ENCODE measurements at regions not wholly inside any gene's neighbourhood (a gene's known extent, or its start where the extent isn't known, plus 50 kb on each side); places are given as distances from the start of the nearest gene placed in this dataset.

DNA sequence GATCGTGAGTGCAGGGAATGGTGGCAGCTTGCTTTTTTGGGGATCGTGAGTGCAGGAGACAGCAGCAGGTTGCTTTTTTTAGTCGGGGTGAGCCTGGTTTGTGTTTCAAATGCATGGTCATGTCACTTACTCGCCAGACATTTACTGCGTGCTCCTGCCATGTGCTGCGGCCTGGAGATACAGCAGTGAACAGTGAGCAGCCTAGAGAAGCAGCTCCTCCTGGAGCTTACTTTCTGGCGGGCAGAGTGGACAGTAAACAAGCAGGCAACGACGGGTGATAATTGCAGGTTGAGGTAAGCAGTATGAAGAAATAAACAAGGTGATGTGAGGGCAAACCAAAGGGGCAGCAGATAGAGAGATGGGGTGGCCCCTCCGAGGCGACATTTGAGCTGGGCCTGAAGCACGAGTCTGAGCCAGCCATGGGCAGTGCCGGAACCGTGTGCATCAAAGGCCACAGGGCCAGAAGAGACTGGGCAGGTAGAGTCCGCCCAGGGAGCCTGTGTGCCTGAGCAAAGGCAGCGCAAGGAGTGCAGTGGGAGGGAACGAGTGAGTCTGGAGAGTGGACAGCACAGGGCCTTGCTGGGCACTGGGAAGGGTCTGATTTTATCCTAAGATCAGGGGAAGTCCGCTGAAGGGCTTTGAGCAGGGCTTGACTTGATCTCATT lies 57.3 kb upstream of the RASA2 start:
- no peaks in the 10 kb centered on the region for H4K20me1 ChIP-seq (replicated peaks; ENCODE audit: control insufficient read depth, extremely low read depth, insufficient read depth, low read length)
- ChIA-PET CTCF (interaction anchor here (0.6 to 1.0 kb wide), 4 partner anchors 9 to 118 kb away, joined by 3 read pairs; no protein-coding TSS in a partner anchor), POLR2A (no interaction called here)
- no peak overlapping the region for H3K27ac ChIP-seq (ENCODE audit: insufficient read depth, low read depth, low read length)
- H3K9me1 ChIP-seq (replicated peaks; ENCODE audit: control insufficient read depth, extremely low read depth, insufficient read depth, low read length), result no peaks in the 10 kb centered on the region
- peaks cover 10 to 18% of the 10 kb centered on the region in 2 experiments for H3K36me3 ChIP-seq (ENCODE audit: control insufficient read depth in 2 of 2, extremely low read depth in 1 of 2, insufficient read depth in 2 of 2, low read length in 2 of 2)
- DNase-seq (ENCODE audit: low read depth, low spot score) (no peak), FAIRE-seq (no peak)
- H3K4me1 ChIP-seq (ENCODE audit: control insufficient read depth, extremely low read depth, insufficient read depth, low read length), result peaks cover 16% of the 10 kb centered on the region
- no peak for TF ChIP-seq EZH2 (IDR thresholded peaks at IDR 0.05; ENCODE audit: borderline replicate concordance, low read depth, low read length, severe bottlenecking)
- no peak for TF ChIP-seq JUN (IDR thresholded peaks at IDR 0.05; ENCODE audit: borderline replicate concordance, insufficient read depth, insufficient read length, low read depth)
- TF ChIP-seq, protein P1, sequence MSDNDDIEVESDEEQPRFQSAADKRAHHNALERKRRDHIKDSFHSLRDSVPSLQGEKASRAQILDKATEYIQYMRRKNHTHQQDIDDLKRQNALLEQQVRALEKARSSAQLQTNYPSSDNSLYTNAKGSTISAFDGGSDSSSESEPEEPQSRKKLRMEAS (IDR thresholded peaks at IDR 0.05; ENCODE audit: insufficient read depth, insufficient read length), result no peak
- no peak for TF ChIP-seq FOS (IDR thresholded peaks at IDR 0.05; ENCODE audit: borderline replicate concordance, insufficient read depth, low read length)
- no peak for TF ChIP-seq GATA2 (IDR thresholded peaks at IDR 0.05; ENCODE audit: insufficient read depth, insufficient read length, low read depth, low read length)
- dilution Hi-C loops (cut with MboI; ENCODE audit: extremely low pct_ligation_motif_present, low sequenced_read_pairs), result no loop called here
- intact Hi-C loops (cut with micrococcal nuclease), result no loop called here
- H3K4me2 ChIP-seq (ENCODE audit: insufficient read depth, low read length), result no peak overlapping the region
- no peaks in the 10 kb centered on the region for H3K27me3 ChIP-seq (ENCODE audit: control insufficient read depth in 2 of 2, insufficient read depth in 2 of 2, low read length in 2 of 2)
- no peaks in the 10 kb centered on the region for H3K9me3 ChIP-seq (replicated peaks; ENCODE audit: control insufficient read depth, insufficient read depth, low read length)
- no peak overlapping the region for H3K4me3 ChIP-seq (replicated peaks in 1 of 3; ENCODE audit: insufficient read depth in 1 of 3, low read depth in 1 of 3, low read length in 3 of 3)
- no peak overlapping the region for H2AFZ ChIP-seq (ENCODE audit: low read depth, low read length)
- BruUV-seq (replicated peaks), result no TSS peak
- H3K79me2 ChIP-seq (ENCODE audit: control insufficient read depth, insufficient read depth, low read length), result peaks cover 63% of the 10 kb centered on the region
- no peak overlapping the region for H3K9ac ChIP-seq (replicated peaks; ENCODE audit: extremely low read depth, insufficient read depth, low read length)

DNA sequence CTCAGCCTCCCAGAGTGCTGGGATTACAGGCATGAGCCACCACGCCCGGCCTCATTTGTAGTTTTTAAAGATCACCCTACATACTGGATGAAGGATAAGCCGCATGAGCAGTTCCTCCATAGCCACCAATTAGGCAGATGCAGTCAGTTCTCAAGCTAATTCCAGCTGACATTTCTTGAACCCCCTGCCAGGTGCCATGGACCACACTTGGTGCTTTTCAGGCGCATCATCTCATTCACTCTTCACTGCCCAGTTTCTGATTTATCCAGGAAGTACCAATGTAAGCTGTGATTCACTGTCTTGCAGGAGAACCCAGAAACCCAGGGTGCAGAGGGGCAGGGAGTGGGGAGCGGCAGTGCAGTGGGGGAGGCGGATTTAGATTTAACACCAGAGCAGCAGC lies 56.5 kb upstream of the RASA2 start:
- peaks cover 10 to 18% of the 10 kb centered on the region in 2 experiments for H3K36me3 ChIP-seq (ENCODE audit: control insufficient read depth in 2 of 2, extremely low read depth in 1 of 2, insufficient read depth in 2 of 2, low read length in 2 of 2)
- H3K4me2 ChIP-seq (ENCODE audit: insufficient read depth, low read length), result no peak overlapping the region
- H3K27me3 ChIP-seq (ENCODE audit: control insufficient read depth in 2 of 2, insufficient read depth in 2 of 2, low read length in 2 of 2), result no peaks in the 10 kb centered on the region
- no peaks in the 10 kb centered on the region for H3K9me1 ChIP-seq (replicated peaks; ENCODE audit: control insufficient read depth, extremely low read depth, insufficient read depth, low read length)
- intact Hi-C loops (cut with micrococcal nuclease), result no loop called here
- ChIA-PET POLR2A (no interaction called here), CTCF (interaction anchor here (2.8 kb wide), 1 partner anchor 10 kb away, joined by 11 read pairs; no protein-coding TSS in a partner anchor)
- H3K4me3 ChIP-seq (replicated peaks in 1 of 3; ENCODE audit: insufficient read depth in 1 of 3, low read depth in 1 of 3, low read length in 3 of 3), result no peak overlapping the region
- peaks cover 16% of the 10 kb centered on the region for H3K4me1 ChIP-seq (ENCODE audit: control insufficient read depth, extremely low read depth, insufficient read depth, low read length)
- H3K9ac ChIP-seq (replicated peaks; ENCODE audit: extremely low read depth, insufficient read depth, low read length), result no peak overlapping the region
- dilution Hi-C loops (cut with MboI; ENCODE audit: extremely low pct_ligation_motif_present, low sequenced_read_pairs), result no loop called here
- no peak for TF ChIP-seq EZH2 (IDR thresholded peaks at IDR 0.05; ENCODE audit: borderline replicate concordance, low read depth, low read length, severe bottlenecking)
- no peak for TF ChIP-seq FOS (IDR thresholded peaks at IDR 0.05; ENCODE audit: borderline replicate concordance, insufficient read depth, low read length)
- TF ChIP-seq, protein P2, sequence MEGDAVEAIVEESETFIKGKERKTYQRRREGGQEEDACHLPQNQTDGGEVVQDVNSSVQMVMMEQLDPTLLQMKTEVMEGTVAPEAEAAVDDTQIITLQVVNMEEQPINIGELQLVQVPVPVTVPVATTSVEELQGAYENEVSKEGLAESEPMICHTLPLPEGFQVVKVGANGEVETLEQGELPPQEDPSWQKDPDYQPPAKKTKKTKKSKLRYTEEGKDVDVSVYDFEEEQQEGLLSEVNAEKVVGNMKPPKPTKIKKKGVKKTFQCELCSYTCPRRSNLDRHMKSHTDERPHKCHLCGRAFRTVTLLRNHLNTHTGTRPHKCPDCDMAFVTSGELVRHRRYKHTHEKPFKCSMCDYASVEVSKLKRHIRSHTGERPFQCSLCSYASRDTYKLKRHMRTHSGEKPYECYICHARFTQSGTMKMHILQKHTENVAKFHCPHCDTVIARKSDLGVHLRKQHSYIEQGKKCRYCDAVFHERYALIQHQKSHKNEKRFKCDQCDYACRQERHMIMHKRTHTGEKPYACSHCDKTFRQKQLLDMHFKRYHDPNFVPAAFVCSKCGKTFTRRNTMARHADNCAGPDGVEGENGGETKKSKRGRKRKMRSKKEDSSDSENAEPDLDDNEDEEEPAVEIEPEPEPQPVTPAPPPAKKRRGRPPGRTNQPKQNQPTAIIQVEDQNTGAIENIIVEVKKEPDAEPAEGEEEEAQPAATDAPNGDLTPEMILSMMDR (IDR thresholded peaks at IDR 0.05; ENCODE audit: extremely low read depth in 1 of 2, insufficient read depth in 1 of 2, low read depth in 1 of 2, low read length in 2 of 2), result no peak
- FAIRE-seq (no peak), DNase-seq (ENCODE audit: low read depth, low spot score) (no peak)
- no peaks in the 10 kb centered on the region for H3K9me3 ChIP-seq (replicated peaks; ENCODE audit: control insufficient read depth, insufficient read depth, low read length)
- H4K20me1 ChIP-seq (replicated peaks; ENCODE audit: control insufficient read depth, extremely low read depth, insufficient read depth, low read length), result no peaks in the 10 kb centered on the region
- H3K79me2 ChIP-seq (ENCODE audit: control insufficient read depth, insufficient read depth, low read length), result peaks cover 60% of the 10 kb centered on the region
- no TSS peak for BruUV-seq (replicated peaks)
- no peak overlapping the region for H2AFZ ChIP-seq (ENCODE audit: low read depth, low read length)
- H3K27ac ChIP-seq (ENCODE audit: insufficient read depth, low read depth, low read length), result no peak overlapping the region

Measured in endothelial cell of umbilical vein (primary cell).